Activated naive CD8-positive, alpha-beta T cell treated with anti-CD3 and anti-CD28 coated beads, Interleukin-2, amount 10 ng/mL, durations not matched to agents 7 days and 5 days (primary cell): ENCODE measurements at regions not wholly inside any gene's neighbourhood (a gene's known extent, or its start where the extent isn't known, plus 50 kb on each side); places are given as distances from the start of the nearest gene placed in this dataset.
"Not testable (repeated sequence)": the region's sequence is repeated elsewhere in the genome, so short reads cannot be mapped to it uniquely, and the experiment has no call there.

Experiments used
- ATAC-seq: fragments of 150-1000 bp; cut with Tn5 transposase; one replicate; pipeline ENCODE4 v1.10.0; 2021; ENCODE audit warnings: low read depth, moderate library complexity
- POLR2A ChIA-PET: fragments of 350-600 bp; sonication (Branson Sonifier 250); formaldehyde crosslinking; loops from one replicate; lab custom pipeline; 2021; ENCODE audit warnings: antibody characterized with exemption; lab: Charles Lee
- DNase-seq: peaks from one replicate; pipeline ENCODE4 v3.0.0; 2021
- H3K27ac Mint-ChIP-seq: one replicate; pipeline ENCODE4 v1.8.0; 2022; ENCODE audit warnings: mild to moderate bottlenecking, mixed read lengths
- H3K27me3 Mint-ChIP-seq: one replicate; pipeline ENCODE4 v1.8.0; 2022; ENCODE audit warnings: mild to moderate bottlenecking, moderate library complexity, mixed read lengths
- H3K36me3 Mint-ChIP-seq: one replicate; pipeline ENCODE4 v1.8.0; 2021; ENCODE audit warnings: mild to moderate bottlenecking, mixed read lengths
- H3K4me1 Mint-ChIP-seq: one replicate; pipeline ENCODE4 v1.8.0; 2021; ENCODE audit warnings: mixed read lengths
- H3K4me3 Mint-ChIP-seq: one replicate; pipeline ENCODE4 v1.8.0; 2022; ENCODE audit warnings: mild to moderate bottlenecking, moderate library complexity, mixed read lengths
- H3K9me3 Mint-ChIP-seq: one replicate; pipeline ENCODE4 v1.8.0; 2021; ENCODE audit warnings: mixed read lengths

DNA sequence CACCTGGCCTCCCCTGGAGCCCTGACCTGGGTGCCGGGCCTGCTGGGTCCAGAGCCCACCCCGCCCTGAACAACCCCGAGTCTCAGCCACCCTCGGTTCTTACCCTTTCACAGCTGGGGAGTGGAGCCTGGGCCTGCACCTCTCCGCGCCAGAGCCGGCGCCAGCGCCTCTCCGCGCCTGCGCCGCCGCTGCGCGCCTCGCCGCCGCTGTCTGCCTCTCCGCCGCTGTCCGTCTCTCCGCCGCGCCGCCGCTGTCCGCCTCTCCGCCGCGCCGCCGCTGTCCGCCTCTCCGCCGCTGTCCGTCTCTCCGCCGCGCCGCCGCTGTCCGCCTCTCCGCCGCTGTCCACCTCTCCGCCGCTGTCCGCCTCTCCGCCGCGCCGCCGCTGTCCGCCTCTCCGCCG is 326.9 kb upstream of the PLGLB1 start:
- H3K36me3 Mint-ChIP-seq, DNase-seq, H3K27ac Mint-ChIP-seq, H3K27me3 Mint-ChIP-seq, H3K4me3 Mint-ChIP-seq, H3K9me3 Mint-ChIP-seq, H3K4me1 Mint-ChIP-seq, POLR2A ChIA-PET, ATAC-seq: not testable (repeated sequence)

DNA sequence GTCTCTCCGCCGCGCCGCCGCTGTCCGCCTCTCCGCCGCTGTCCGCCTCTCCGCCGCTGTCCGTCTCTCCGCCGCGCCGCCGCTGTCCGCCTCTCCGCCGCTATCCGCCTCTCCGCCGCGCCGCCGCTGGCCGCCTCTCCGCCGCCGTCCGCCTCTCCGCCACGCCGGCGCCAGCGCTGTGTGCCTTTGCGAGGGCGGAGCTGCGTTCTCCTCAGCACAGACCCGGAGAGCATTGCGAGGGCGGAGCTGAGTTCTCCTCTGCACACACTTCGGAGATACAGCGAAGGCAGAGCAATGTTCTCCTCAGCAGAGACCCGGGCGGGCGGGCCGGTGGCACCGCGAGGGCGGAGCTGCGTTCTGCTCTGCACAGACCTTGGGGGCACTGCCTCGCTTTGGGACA is 327.4 kb upstream of the PLGLB1 start:
- DNase-seq, H3K4me3 Mint-ChIP-seq, H3K36me3 Mint-ChIP-seq, POLR2A ChIA-PET, ATAC-seq, H3K27me3 Mint-ChIP-seq, H3K27ac Mint-ChIP-seq, H3K9me3 Mint-ChIP-seq, H3K4me1 Mint-ChIP-seq: not testable (repeated sequence)

DNA sequence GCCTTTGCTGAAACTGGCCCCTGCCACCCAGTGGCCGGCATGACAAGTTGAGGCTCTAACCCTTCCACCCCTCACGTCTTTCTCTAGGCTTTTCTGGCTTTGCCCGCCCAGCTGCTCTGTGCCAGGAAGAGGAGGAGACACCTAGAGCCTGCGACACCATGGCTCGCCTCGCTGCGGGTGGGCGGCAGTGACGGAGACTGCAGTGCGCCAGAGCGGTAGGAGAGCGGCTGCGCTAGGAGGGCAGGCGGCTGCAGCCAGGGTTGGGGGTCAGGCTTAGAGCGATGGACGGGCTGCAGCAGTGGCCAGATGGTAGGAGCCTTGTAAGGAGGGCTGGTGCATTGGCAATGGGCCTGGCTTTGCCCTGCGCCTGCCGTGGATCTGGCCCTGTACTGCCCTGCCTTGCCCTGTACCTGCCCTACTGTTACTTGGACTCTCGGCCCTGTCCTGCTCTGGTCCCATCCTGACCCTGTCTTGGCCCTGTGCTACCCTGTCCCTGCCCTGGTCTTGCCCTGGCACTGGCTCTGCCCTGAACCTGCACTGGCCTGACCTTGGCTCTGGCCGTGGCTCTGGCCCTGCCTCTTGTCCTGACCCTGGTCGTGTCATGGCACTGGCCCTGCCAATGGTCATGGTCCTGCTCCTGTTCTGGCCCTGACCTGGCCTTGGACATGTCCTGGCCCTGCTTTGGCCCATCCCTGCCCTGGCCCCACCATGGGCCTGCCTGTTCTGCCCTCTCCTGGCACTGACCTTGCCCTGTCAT is 330.7 kb upstream of the PLGLB1 start:
- POLR2A ChIA-PET, H3K27ac Mint-ChIP-seq, ATAC-seq, H3K27me3 Mint-ChIP-seq, H3K9me3 Mint-ChIP-seq, DNase-seq, H3K4me3 Mint-ChIP-seq, H3K4me1 Mint-ChIP-seq, H3K36me3 Mint-ChIP-seq: not testable (repeated sequence)

DNA sequence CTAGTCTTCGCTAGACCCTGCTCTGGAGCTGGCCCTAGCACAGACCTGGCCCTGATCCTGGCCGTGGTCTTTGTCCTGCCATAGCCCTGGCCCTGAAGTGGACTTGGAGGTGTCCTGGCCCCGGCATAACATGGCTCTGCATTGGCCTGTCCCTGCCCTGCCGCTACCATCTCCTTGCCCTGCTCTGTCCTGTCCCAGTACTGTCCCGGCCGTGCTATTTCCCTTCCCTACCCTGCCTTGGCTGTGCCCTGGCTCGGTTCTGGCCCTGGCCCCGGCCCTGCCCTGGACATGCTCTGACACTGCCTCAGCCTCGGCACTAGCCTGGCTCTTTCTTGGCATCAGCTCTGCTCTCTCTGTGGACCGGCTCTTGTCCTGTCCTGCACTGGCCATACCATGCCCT is 331.8 kb upstream of the PLGLB1 start:
- POLR2A ChIA-PET, H3K27me3 Mint-ChIP-seq, DNase-seq, H3K36me3 Mint-ChIP-seq, ATAC-seq, H3K4me3 Mint-ChIP-seq, H3K4me1 Mint-ChIP-seq, H3K27ac Mint-ChIP-seq, H3K9me3 Mint-ChIP-seq: not testable (repeated sequence)

DNA sequence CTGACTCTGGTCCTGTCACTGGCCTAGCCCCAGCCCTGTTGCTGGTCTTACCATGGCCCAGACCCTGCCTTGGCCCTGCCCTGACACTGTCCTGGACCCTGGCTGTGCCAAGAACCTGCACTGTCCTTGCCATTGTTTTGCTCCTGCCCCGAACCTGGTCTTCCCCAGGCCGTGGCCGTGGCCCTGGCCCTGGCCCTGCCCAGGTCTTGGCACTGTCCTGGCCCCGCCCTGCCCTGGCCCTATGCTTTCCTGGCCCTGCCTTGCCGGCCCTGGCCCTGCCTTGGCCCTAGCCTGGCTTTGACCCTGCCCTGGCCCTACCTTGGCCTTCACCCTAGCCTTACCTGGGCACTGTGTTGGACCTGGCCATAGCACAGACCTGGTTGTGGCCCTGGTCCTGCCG is 332.5 kb upstream of the PLGLB1 start:
- H3K36me3 Mint-ChIP-seq, result not testable (repeated sequence)

DNA sequence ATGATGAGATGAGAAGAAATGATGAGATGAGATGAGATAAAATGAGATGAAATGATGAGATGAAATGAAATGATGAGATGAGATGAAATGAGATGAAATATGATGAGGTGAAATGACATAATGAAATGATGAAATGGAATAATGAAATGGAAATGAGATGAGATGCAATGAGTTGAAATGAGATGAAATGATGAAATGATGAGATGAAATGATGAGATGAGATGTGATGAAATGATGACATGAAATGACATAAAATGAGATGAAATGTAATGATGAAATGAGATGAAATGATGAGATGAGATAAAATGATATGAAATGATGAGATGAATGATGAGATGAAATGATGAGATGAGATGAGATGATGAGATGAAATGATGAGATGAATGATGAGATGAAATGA is 338.6 kb upstream of the PLGLB1 start:
- ATAC-seq, H3K27ac Mint-ChIP-seq, H3K9me3 Mint-ChIP-seq, DNase-seq, H3K27me3 Mint-ChIP-seq, H3K4me1 Mint-ChIP-seq, H3K36me3 Mint-ChIP-seq, H3K4me3 Mint-ChIP-seq, POLR2A ChIA-PET: not testable (repeated sequence)

More for the DNA sequence above, 332.5 kb upstream of the PLGLB1 start:
- ATAC-seq, H3K27ac Mint-ChIP-seq, H3K27me3 Mint-ChIP-seq, POLR2A ChIA-PET, DNase-seq, H3K4me3 Mint-ChIP-seq, H3K9me3 Mint-ChIP-seq, H3K4me1 Mint-ChIP-seq: not testable (repeated sequence)

DNA sequence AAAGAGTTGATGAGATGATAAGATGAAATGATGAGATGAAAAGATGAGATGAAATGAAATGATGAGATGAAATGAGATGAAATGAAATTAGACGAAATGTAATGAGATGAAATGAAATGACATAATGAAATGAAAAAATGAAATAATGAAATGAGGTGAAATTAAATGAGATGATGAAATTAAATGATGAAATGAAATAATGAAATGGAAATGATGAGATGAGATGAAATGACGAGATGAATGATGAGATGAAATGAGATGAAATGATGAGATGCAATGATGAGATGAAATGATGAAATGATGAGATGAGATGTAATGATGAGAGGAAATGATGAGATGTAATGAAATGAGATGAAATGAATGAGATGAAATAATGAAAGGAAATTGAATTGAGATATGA is 339.3 kb upstream of the PLGLB1 start:
- H3K9me3 Mint-ChIP-seq, H3K27me3 Mint-ChIP-seq, H3K4me3 Mint-ChIP-seq, H3K36me3 Mint-ChIP-seq, POLR2A ChIA-PET, H3K27ac Mint-ChIP-seq, H3K4me1 Mint-ChIP-seq, ATAC-seq, DNase-seq: not testable (repeated sequence)

DNA sequence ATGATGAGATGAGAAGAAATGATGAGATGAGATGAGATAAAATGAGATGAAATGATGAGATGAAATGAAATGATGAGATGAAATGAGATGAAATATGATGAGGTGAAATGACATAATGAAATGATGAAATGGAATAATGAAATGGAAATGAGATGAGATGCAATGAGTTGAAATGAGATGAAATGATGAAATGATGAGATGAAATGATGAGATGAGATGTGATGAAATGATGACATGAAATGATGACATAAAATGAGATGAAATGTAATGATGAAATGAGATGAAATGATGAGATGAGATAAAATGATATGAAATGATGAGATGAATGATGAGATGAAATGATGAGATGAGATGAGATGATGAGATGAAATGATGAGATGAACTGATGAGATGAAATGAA is 340.2 kb upstream of the PLGLB1 start:
- H3K27ac Mint-ChIP-seq, H3K9me3 Mint-ChIP-seq, POLR2A ChIA-PET, DNase-seq, H3K4me1 Mint-ChIP-seq, H3K27me3 Mint-ChIP-seq, H3K4me3 Mint-ChIP-seq, ATAC-seq, H3K36me3 Mint-ChIP-seq: not testable (repeated sequence)

DNA sequence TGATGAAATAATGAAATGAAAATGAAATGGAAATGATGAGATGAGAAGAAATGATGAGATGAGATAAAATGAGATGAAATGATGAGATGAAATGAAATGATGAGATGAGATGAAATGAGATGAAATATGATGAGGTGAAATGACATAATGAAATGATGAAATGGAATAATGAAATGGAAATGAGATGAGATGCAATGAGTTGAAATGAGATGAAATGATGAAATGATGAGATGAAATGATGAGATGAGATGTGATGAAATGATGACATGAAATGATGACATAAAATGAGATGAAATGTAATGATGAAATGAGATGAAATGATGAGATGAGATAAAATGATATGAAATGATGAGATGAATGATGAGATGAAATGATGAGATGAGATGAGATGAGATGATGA is 342.7 kb upstream of the PLGLB1 start:
- H3K36me3 Mint-ChIP-seq, POLR2A ChIA-PET, H3K27me3 Mint-ChIP-seq, DNase-seq, H3K27ac Mint-ChIP-seq, H3K9me3 Mint-ChIP-seq, H3K4me3 Mint-ChIP-seq, ATAC-seq, H3K4me1 Mint-ChIP-seq: not testable (repeated sequence)

DNA sequence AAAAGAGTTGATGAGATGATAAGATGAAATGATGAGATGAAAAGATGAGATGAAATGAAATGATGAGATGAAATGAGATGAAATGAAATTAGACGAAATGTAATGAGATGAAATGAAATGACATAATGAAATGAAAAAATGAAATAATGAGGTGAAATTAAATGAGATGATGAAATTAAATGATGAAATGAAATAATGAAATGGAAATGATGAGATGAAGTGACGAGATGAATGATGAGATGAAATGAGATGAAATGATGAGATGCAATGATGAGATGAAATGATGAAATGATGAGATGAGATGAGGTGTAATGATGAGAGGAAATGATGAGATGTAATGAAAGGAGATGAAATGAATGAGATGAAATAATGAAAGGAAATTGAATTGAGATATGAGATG is 343.4 kb upstream of the PLGLB1 start:
- H3K27ac Mint-ChIP-seq, H3K9me3 Mint-ChIP-seq, DNase-seq, H3K27me3 Mint-ChIP-seq, ATAC-seq, H3K4me3 Mint-ChIP-seq, H3K36me3 Mint-ChIP-seq, POLR2A ChIA-PET, H3K4me1 Mint-ChIP-seq: not testable (repeated sequence)

DNA sequence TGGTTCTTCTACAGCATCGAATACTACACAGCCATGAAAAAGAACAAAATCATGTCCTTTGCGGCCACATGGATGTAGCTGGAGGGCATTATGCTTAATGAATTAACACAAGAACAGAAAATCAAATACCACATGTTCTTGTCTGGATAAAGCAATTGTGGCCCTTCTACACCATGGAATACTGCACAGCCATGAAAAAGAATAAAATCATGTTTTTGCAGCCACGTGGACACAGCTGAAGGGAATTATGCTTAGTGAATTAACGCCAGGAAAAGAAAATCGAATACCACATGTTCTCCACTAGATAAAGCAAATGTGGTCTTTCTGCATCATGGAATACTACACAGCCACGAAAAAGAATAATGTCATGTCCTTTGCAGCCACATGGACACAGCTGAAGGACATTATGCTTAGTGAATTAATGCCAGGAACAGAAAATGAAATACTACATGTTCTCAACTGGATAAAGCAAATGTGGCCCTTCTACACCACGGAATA is 361.8 kb upstream of the PLGLB2 start:
- H3K27ac Mint-ChIP-seq, H3K4me1 Mint-ChIP-seq, H3K9me3 Mint-ChIP-seq, H3K4me3 Mint-ChIP-seq, H3K36me3 Mint-ChIP-seq, POLR2A ChIA-PET, DNase-seq, ATAC-seq, H3K27me3 Mint-ChIP-seq: not testable (repeated sequence)

DNA sequence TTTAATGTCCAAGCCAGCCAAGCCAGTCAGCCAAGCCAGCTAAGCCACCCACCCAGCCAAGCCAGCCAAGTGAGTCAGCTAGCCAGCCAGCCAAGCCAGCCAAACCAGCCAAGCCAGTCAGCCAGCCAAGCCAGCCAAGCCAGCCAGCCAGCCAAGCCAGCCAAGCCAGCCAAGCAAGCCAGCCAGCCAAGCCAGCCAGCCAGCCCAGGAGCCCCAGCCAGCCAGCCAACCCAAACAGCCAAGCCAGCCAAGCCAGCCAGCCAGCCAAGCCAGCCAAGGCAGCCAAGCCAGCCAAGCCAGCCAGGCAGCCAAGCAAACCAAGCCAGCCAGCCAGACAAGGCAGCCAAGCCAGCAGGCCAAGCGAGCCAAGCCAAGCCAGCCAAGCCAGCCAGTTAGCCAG is 352.1 kb upstream of the PLGLB2 start:
- POLR2A ChIA-PET, H3K4me1 Mint-ChIP-seq, DNase-seq: not testable (repeated sequence)

DNA sequence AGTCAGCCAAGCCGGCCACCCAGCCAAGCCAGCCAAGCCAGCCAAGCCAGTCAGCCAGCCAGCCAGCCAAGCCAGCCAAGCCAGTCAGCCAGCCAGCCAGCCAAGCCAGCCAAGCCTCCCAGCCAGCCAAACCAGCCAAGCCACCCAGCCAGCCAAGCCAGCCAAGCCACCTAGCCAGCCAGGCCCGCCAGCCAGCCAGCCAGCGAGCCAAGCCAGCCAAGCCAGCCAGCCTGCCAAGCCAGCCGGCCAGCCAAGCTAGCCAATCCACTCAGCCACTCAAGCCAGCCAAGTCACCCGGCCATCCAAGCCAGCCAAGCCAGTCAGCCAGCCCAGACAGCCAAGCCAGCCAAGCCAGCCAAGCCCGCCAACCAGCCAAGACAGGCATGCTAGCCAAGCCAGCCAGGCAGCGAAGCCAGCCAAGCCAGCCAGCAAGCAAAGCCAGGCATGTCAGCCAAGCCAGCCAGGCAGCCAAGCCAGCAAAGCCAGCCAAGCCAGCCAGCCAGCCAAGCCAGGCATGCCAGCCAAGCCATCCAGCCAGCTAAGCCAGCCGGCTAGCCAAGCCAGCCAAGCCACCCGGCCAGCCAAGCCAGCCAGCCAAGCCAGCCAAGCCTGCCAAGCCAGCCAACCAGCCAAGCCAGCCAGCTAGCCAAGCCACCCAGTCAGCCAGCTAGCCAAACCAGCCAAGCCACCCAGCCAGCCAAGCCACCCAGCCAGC is 351.2 kb upstream of the PLGLB2 start:
- ATAC-seq, H3K4me1 Mint-ChIP-seq, H3K36me3 Mint-ChIP-seq, DNase-seq, H3K4me3 Mint-ChIP-seq, H3K27ac Mint-ChIP-seq, H3K9me3 Mint-ChIP-seq, H3K27me3 Mint-ChIP-seq, POLR2A ChIA-PET: not testable (repeated sequence)

More for the DNA sequence above, 352.1 kb upstream of the PLGLB2 start:
- not testable (repeated sequence) for ATAC-seq, H3K36me3 Mint-ChIP-seq, H3K27me3 Mint-ChIP-seq, H3K9me3 Mint-ChIP-seq, H3K27ac Mint-ChIP-seq, H3K4me3 Mint-ChIP-seq
